GM12865 (cell line): ENCODE measurements at regions not wholly inside any gene's neighbourhood (a gene's known extent, or its start where the extent isn't known, plus 50 kb on each side); places are given as distances from the start of the nearest gene placed in this dataset.

ENCODE experiments used
- DNase-seq: peaks from one replicate; pipeline ENCODE4 v3.0.0; 2010; ENCODE audit warnings: low read depth
- H3K4me3 ChIP-seq: 2 replicates; pipeline ENCODE4 v1.5.1; 2011; ENCODE audit warnings: mild to moderate bottlenecking, low read depth, low read length, control low read depth
- CTCF ChIP-seq: IDR thresholded peaks from 2 replicates; pipeline ENCODE4 v1.5.1; 2011; ENCODE audit warnings: low read length, control low read depth, low read depth, inconsistent platforms; ENCODE audit not compliant: insufficient read depth; ENCODE audit errors: missing control alignments

GRCh38 chrX:8253096-8253495, 82.0 kb upstream of the VCX2 start:
- no peak for DNase-seq
- no peak overlapping the region for H3K4me3 ChIP-seq
- no peak for TF ChIP-seq CTCF

GRCh38 chrX:8254401-8254800, 83.3 kb upstream of the VCX2 start:
- TF ChIP-seq CTCF, result no peak
- DNase-seq, result no peak
- no peak overlapping the region for H3K4me3 ChIP-seq

GRCh38 chrX:8272821-8273220, 101.8 kb upstream of the VCX2 start:
- DNase-seq, result no peak
- no peak for TF ChIP-seq CTCF
- H3K4me3 ChIP-seq, result no peak overlapping the region

GRCh38 chrX:8273451-8273895, 102.4 kb upstream of the VCX2 start:
- no peak for TF ChIP-seq CTCF
- no peak for DNase-seq
- no peak overlapping the region for H3K4me3 ChIP-seq

- no peak overlapping the region for H3K4me3 ChIP-seq
- no peak for DNase-seq
- TF ChIP-seq CTCF, result no peak
These were observed 103.1 kb upstream of the VCX2 start for GRCh38 chrX:8274170-8274569.

GRCh38 chrX:8278557-8278956, 107.5 kb upstream of the VCX2 start:
- no peak overlapping the region for H3K4me3 ChIP-seq
- no peak for DNase-seq
- TF ChIP-seq CTCF, result no peak

- no peak overlapping the region for H3K4me3 ChIP-seq
- DNase-seq, result no peak
- no peak for TF ChIP-seq CTCF
These were observed 108.3 kb upstream of the VCX2 start for GRCh38 chrX:8279323-8279722.
